Nephron progenitor cell (in vitro differentiated cells): ENCODE measurements at regions not wholly inside any gene's neighbourhood (a gene's known extent, or its start where the extent isn't known, plus 50 kb on each side); places are given as distances from the start of the nearest gene placed in this dataset.

Source experiments
- DNase-seq: peaks from one replicate; pipeline ENCODE4 v3.0.0; 2021
- H3K27ac Mint-ChIP-seq: 2 replicates; pipeline ENCODE4 v1.8.0; 2021; ENCODE audit warnings: mild to moderate bottlenecking, moderate library complexity, mixed read lengths
- H3K27me3 Mint-ChIP-seq: 2 replicates; pipeline ENCODE4 v1.8.0; 2021; ENCODE audit warnings: mild to moderate bottlenecking, low read depth, mixed read lengths; ENCODE audit not compliant: poor library complexity
- H3K36me3 Mint-ChIP-seq: 2 replicates; pipeline ENCODE4 v1.8.0; 2021; ENCODE audit warnings: low read depth, mixed read lengths
- H3K4me1 Mint-ChIP-seq: 2 replicates; pipeline ENCODE4 v1.8.0; 2021; ENCODE audit warnings: mixed read lengths
- H3K4me3 Mint-ChIP-seq: 2 replicates; pipeline ENCODE4 v1.8.0; 2021; ENCODE audit warnings: mild to moderate bottlenecking, moderate library complexity, mixed read lengths
- H3K9me3 Mint-ChIP-seq: 2 replicates; pipeline ENCODE4 v1.8.0; 2021; ENCODE audit warnings: mild to moderate bottlenecking, moderate library complexity, mixed read lengths
- TF ChIP-seq, protein P1 (sequence below): fragments of 200-600 bp; sonication (generic); IDR thresholded peaks from 2 replicates; pipeline ENCODE4 v1.5.0; 2021; ENCODE audit warnings: antibody characterized with exemption

GRCh38 chr9:124188331-124189110, 69.2 kb upstream of the NEK6 start:
- peaks cover 24% of the 10 kb centered on the region for H3K27me3 Mint-ChIP-seq

DNA sequence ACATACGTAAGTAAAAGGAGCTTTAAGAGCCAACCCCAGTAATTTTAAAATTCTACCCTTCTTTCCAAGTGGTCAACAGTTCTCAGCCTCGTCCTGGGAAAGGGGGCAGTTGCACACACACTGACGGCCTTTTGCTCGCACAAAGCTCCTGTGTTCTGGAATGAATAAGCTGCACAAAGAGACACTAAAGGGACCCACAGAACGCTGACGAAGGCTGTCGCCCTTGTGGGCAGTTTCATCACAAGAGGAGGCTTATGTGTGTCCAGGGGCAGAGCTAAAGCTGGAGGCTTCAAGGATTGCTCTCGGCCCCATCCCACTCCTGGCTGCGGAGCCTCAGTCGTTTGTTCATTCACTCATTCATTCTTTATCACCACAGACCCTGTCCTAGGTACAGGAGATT, 67.0 kb upstream of the NEK6 start:
- Mint-ChIP-seq H3K27ac (no peak overlapping the region), H3K4me1 (no peaks in the 10 kb centered on the region), H3K27me3 (peaks cover 11% of the 10 kb centered on the region), H3K9me3 (peaks cover 20% of the 10 kb centered on the region), H3K4me3 (no peak overlapping the region), H3K36me3 (no peaks in the 10 kb centered on the region)
- TF ChIP-seq, protein P1, sequence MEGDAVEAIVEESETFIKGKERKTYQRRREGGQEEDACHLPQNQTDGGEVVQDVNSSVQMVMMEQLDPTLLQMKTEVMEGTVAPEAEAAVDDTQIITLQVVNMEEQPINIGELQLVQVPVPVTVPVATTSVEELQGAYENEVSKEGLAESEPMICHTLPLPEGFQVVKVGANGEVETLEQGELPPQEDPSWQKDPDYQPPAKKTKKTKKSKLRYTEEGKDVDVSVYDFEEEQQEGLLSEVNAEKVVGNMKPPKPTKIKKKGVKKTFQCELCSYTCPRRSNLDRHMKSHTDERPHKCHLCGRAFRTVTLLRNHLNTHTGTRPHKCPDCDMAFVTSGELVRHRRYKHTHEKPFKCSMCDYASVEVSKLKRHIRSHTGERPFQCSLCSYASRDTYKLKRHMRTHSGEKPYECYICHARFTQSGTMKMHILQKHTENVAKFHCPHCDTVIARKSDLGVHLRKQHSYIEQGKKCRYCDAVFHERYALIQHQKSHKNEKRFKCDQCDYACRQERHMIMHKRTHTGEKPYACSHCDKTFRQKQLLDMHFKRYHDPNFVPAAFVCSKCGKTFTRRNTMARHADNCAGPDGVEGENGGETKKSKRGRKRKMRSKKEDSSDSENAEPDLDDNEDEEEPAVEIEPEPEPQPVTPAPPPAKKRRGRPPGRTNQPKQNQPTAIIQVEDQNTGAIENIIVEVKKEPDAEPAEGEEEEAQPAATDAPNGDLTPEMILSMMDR, result no peak
- no peak for DNase-seq

More at GRCh38 chr9:124188331-124189110, 69.2 kb upstream of the NEK6 start:
- H3K9me3 Mint-ChIP-seq, result no peaks in the 10 kb centered on the region
- no peak for DNase-seq
- no peaks in the 10 kb centered on the region for H3K4me1 Mint-ChIP-seq
- H3K36me3 Mint-ChIP-seq, result no peaks in the 10 kb centered on the region
- no peak overlapping the region for H3K4me3 Mint-ChIP-seq
- TF ChIP-seq, protein P1, result no peak
- H3K27ac Mint-ChIP-seq, result no peak overlapping the region

DNA sequence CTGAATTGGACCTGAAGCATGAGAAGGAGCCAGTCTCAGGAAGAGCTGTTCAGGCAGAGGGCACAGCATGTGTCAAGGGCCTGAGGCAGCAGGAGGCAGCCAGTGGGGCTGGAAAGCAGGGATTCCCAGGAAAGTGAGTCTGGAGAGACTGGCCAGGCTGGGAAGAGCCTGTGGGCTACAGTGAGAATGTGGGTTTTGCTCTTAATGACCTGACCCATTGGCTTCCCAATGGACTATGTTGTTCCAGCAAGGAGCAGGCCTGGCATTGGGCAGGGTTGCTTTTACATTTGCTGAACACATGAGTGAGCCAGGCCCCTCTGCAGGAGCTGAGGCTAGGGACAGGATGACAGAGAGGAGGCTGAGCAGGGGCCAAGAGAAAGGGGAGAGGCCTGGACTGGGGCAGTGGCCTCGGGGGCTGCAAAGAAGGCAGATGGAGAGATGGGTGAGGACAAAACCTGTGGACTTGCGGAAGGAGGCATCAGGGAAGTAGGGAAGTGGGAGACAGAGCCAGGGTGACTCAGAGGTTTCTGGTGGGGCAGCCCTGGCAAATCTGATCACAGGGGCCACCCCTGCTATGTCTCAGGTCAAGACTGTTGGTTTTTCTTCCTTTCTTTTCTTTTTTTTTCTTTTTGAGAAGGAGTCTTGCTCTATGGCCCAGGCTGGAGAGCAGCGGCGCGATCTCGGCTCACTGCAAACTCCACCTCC, 65.9 kb upstream of the NEK6 start:
- Mint-ChIP-seq H3K9me3 (peaks cover 31% of the 10 kb centered on the region), H3K27me3 (peaks cover 18% of the 10 kb centered on the region), H3K4me1 (no peaks in the 10 kb centered on the region), H3K27ac (peak overlapping the region; percentile 64), H3K4me3 (no peak overlapping the region), H3K36me3 (peaks cover 2% of the 10 kb centered on the region)
- DNase-seq, result no peak
- TF ChIP-seq, protein P1, result no peak

- no peak overlapping the region for H3K27ac Mint-ChIP-seq
- H3K27me3 Mint-ChIP-seq, result peaks cover 26% of the 10 kb centered on the region
- peaks cover 10% of the 10 kb centered on the region for H3K4me1 Mint-ChIP-seq
- peaks cover 4% of the 10 kb centered on the region for H3K36me3 Mint-ChIP-seq
- no peak for DNase-seq
- peaks cover 33% of the 10 kb centered on the region for H3K9me3 Mint-ChIP-seq
- TF ChIP-seq, protein P1, result no peak
- no peak overlapping the region for H3K4me3 Mint-ChIP-seq
Measured at GRCh38 chr9:124196814-124197176, 61.0 kb upstream of the NEK6 start.

GRCh38 chr9:124197177-124198095, 60.3 kb upstream of the NEK6 start:
- no peak overlapping the region for H3K27ac Mint-ChIP-seq
- no peak overlapping the region for H3K4me3 Mint-ChIP-seq
- DNase-seq, result no peak
- peaks cover 33% of the 10 kb centered on the region for H3K9me3 Mint-ChIP-seq
- H3K36me3 Mint-ChIP-seq, result peaks cover 4% of the 10 kb centered on the region
- TF ChIP-seq, protein P1, result no peak
- H3K27me3 Mint-ChIP-seq, result peaks cover 26% of the 10 kb centered on the region
- peaks cover 12% of the 10 kb centered on the region for H3K4me1 Mint-ChIP-seq
